MCF 10A (cell line): ENCODE measurements at regions not wholly inside any gene's neighbourhood (a gene's known extent, or its start where the extent isn't known, plus 50 kb on each side); places are given as distances from the start of the nearest gene placed in this dataset.
"Not testable (repeated sequence)": the region's sequence is repeated elsewhere in the genome, so short reads cannot be mapped to it uniquely, and the experiment has no call there.

Experiments used
- BruUV-seq: library from RNA; stranded (reverse); fragments of 400-500 nt; replicated peaks from 2 replicates; lab custom pipeline; 2021; lab: Mats Ljungman, UMichigan
- CTCF ChIA-PET: fragments of 300-600 bp; sonication (Branson Sonifier 250); formaldehyde crosslinking; extraction: SDS; loops from one replicate; lab custom pipeline; 2021; ENCODE audit warnings: antibody characterized with exemption, inconsistent platforms; lab: Yijun Ruan, JAX
- POLR2A ChIA-PET: fragments of 300-600, 350-650 bp; sonication (Branson Sonifier 250); formaldehyde crosslinking; extraction: SDS; loops from one replicate; lab custom pipeline; 2020; ENCODE audit warnings: antibody characterized with exemption, inconsistent platforms; lab: Yijun Ruan, JAX
- DNase-seq: peaks from one replicate; pipeline ENCODE4 v3.0.0-alpha.2; 2018; ENCODE audit not compliant: unreplicated experiment
- H3K27ac Mint-ChIP-seq: one replicate; pipeline ENCODE4 v1.8.0; 2022; ENCODE audit warnings: mild to moderate bottlenecking, low read depth, mixed read lengths; ENCODE audit not compliant: unreplicated experiment
- H3K27me3 Mint-ChIP-seq: one replicate; pipeline ENCODE4 v1.8.0; 2022; ENCODE audit warnings: mixed read lengths; ENCODE audit not compliant: insufficient read depth, unreplicated experiment
- H3K36me3 Mint-ChIP-seq: one replicate; pipeline ENCODE4 v1.8.0; 2022; ENCODE audit warnings: mild to moderate bottlenecking, moderate library complexity, mixed read lengths; ENCODE audit not compliant: insufficient read depth, unreplicated experiment
- H3K4me1 Mint-ChIP-seq: one replicate; pipeline ENCODE4 v1.8.0; 2022; ENCODE audit warnings: mixed read lengths; ENCODE audit not compliant: insufficient read depth, unreplicated experiment
- H3K4me3 Mint-ChIP-seq: one replicate; pipeline ENCODE4 v1.8.0; 2022; ENCODE audit warnings: mild to moderate bottlenecking, moderate library complexity, mixed read lengths; ENCODE audit not compliant: unreplicated experiment
- H3K9me3 Mint-ChIP-seq: one replicate; pipeline ENCODE4 v1.8.0; 2022; ENCODE audit warnings: mixed read lengths; ENCODE audit not compliant: unreplicated experiment
- intact Hi-C: fragments of 100-400 bp; cut with micrococcal nuclease; formaldehyde crosslinking; loops from 2 replicates; pipeline ENCODE4 v1.14.1; 2022
- TF ChIP-seq, protein P1 (sequence below): fragments of 200-600 bp; IDR thresholded peaks from one replicate; pipeline ENCODE4 v1.8.0; 2022; ENCODE audit warnings: antibody characterized with exemption, mild to moderate bottlenecking; ENCODE audit not compliant: unreplicated experiment

DNA sequence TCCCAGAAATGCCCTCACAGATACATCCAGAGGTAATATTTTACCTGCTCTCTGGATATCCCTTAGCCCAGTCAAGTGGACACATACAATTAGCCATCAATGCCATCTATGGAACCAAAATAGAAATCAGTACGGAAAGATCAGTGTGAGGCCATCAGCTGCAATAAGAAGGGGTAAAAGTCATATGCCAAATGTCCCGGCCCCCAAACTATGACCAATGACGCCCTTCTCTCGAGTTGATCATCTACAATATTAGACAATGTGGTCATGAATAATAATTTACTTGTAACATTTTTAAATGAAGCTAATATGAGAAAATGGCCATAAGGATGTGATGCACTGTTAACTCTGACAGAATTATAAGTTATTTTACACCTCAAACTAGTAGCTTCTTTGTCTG is 588.9 kb downstream of the POM121L12 start:
- BruUV-seq: no TSS peak
- ChIA-PET CTCF (no interaction called here), POLR2A (no interaction called here)
- DNase-seq: no peak
- no peak overlapping the region for H3K27ac Mint-ChIP-seq
- H3K27me3 Mint-ChIP-seq: peaks cover 55% of the 10 kb centered on the region
- H3K9me3 Mint-ChIP-seq: no peaks in the 10 kb centered on the region
- H3K36me3 Mint-ChIP-seq: no peaks in the 10 kb centered on the region
- H3K4me1 Mint-ChIP-seq: no peaks in the 10 kb centered on the region
- no peak overlapping the region for H3K4me3 Mint-ChIP-seq
- TF ChIP-seq, protein P1, sequence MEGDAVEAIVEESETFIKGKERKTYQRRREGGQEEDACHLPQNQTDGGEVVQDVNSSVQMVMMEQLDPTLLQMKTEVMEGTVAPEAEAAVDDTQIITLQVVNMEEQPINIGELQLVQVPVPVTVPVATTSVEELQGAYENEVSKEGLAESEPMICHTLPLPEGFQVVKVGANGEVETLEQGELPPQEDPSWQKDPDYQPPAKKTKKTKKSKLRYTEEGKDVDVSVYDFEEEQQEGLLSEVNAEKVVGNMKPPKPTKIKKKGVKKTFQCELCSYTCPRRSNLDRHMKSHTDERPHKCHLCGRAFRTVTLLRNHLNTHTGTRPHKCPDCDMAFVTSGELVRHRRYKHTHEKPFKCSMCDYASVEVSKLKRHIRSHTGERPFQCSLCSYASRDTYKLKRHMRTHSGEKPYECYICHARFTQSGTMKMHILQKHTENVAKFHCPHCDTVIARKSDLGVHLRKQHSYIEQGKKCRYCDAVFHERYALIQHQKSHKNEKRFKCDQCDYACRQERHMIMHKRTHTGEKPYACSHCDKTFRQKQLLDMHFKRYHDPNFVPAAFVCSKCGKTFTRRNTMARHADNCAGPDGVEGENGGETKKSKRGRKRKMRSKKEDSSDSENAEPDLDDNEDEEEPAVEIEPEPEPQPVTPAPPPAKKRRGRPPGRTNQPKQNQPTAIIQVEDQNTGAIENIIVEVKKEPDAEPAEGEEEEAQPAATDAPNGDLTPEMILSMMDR: no peak
- intact Hi-C loops: no loop called here

DNA sequence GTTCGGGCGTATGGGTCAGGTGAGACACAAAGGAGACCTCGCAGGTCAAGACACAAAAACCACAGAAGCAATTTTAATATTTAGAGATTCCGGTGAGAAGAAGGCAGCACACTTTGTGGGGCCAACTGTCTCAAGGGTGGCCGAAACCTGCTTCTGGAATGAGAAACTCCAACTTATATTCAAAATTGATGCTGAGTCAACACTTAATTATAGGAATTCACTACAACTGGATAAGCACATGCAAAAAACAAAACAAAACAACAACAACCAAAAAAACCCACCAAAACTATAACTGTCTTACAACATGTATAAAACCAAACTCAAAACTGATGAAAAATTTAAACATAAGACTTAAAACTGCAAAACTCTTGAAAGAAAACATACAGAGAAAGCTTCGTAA is 593.3 kb downstream of the POM121L12 start:
- no TSS peak for BruUV-seq
- intact Hi-C loops: no loop called here
- POLR2A ChIA-PET: no interaction called here
- DNase-seq: no peak
- Mint-ChIP-seq H3K4me3 (no peak overlapping the region), H3K27ac (no peak overlapping the region), H3K27me3 (peaks cover 63% of the 10 kb centered on the region), H3K36me3 (no peaks in the 10 kb centered on the region), H3K9me3 (no peaks in the 10 kb centered on the region), H3K4me1 (no peaks in the 10 kb centered on the region)
- CTCF ChIA-PET: interaction anchor here (0.7 kb wide), 2 partner anchors 19 to 28 kb away, joined by 3 read pairs; no protein-coding TSS in a partner anchor
- TF ChIP-seq, protein P1: no peak

DNA sequence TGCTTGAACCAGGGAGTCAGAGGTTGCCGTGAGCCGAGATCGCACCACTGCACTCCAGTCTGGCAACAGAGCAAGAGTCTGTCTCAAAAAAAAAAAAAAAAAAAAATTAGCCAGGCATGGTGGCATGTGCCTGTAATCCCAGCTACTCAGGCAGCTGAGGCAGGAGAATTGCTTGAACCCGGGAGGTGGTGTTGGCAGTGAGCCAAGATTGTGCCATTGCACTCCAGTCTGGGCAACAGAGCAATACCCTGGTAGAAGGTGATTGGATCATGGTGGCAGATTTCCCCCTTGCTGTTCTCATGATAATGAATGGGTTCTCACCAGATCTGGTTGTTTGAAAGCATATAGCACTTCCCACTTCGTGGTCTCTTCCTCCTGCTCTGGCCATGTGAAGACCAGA is 599.8 kb downstream of the POM121L12 start:
- H3K27ac Mint-ChIP-seq, H3K9me3 Mint-ChIP-seq, H3K4me3 Mint-ChIP-seq, BruUV-seq, intact Hi-C loops, DNase-seq, H3K36me3 Mint-ChIP-seq, H3K4me1 Mint-ChIP-seq, CTCF ChIA-PET, POLR2A ChIA-PET: not testable (repeated sequence)
- H3K27me3 Mint-ChIP-seq: peaks cover 53% of the 10 kb centered on the region

DNA sequence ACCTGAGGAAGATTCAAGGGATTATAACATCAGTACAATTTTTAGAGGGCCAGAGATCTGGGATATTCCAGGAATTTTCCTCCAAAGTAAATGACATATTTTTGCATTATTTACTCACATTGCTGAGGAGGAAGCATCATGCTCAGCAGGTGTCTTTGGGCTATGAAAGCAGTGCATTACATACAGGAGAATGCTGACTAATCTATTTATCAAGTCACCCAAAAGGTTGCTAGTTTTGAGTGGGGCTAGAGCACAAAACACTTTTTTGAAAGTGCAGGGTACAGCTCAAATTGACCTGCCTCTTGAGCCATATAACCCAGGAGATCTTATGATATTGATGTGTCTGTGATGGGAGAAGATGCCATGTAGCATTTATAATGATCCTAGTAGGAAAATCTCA is 603.1 kb downstream of the POM121L12 start:
- H3K9me3 Mint-ChIP-seq: no peaks in the 10 kb centered on the region
- no peaks in the 10 kb centered on the region for H3K4me1 Mint-ChIP-seq
- no peak overlapping the region for H3K4me3 Mint-ChIP-seq
- H3K27ac Mint-ChIP-seq: no peak overlapping the region
- BruUV-seq: no TSS peak
- intact Hi-C loops: no loop called here
- no peaks in the 10 kb centered on the region for H3K36me3 Mint-ChIP-seq
- no peak for DNase-seq
- CTCF ChIA-PET: interaction anchor here (1.6 kb wide), 1 partner anchor 18 kb away, joined by 3 read pairs; no protein-coding TSS in a partner anchor
- TF ChIP-seq, protein P1: no peak
- peaks cover 64% of the 10 kb centered on the region for H3K27me3 Mint-ChIP-seq
- POLR2A ChIA-PET: no interaction called here

DNA sequence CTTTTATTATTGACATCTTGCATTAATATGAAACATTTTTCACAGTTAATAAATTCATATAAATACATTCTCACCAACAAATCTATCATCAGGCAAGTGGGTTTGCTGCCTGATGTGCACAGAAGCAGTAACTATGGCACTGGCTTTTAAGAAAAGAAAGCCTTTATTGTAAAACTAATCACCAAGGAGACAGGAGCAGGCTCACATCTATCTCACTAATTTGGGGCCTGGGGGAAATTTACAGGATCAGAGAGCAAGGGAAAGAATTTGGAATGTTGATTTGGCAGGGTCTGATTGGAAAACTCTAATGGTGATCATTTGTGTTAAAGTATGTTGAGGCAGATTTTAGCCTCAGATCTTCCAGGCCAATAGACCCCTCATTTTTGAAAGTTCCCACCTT is 605.7 kb downstream of the POM121L12 start:
- no peak for DNase-seq

More for the DNA sequence above, 605.7 kb downstream of the POM121L12 start:
- CTCF ChIA-PET: no interaction called here
- H3K36me3 Mint-ChIP-seq: no peaks in the 10 kb centered on the region
- intact Hi-C loops: no loop called here
- no TSS peak for BruUV-seq
- H3K4me3 Mint-ChIP-seq: no peak overlapping the region
- POLR2A ChIA-PET: no interaction called here
- TF ChIP-seq, protein P1: no peak
- no peak overlapping the region for H3K27ac Mint-ChIP-seq
- no peaks in the 10 kb centered on the region for H3K4me1 Mint-ChIP-seq
- H3K27me3 Mint-ChIP-seq: peaks cover 78% of the 10 kb centered on the region
- no peaks in the 10 kb centered on the region for H3K9me3 Mint-ChIP-seq
